Heart left ventricle (tissue), 16 donors: ENCODE measurements at regions not wholly inside any gene's neighbourhood (a gene's known extent, or its start where the extent isn't known, plus 50 kb on each side); places are given as distances from the start of the nearest gene placed in this dataset.
A peak's percentile ranks its signal among the peaks of the same experiment; 100 is the strongest.

Source experiments
- ATAC-seq, 4 donors: fragments of 200-7000 bp; cut with Tn5 transposase; one replicate each; pipeline ENCODE4 v1.9.1; 2020 to 2022; ENCODE audit warnings: moderate library complexity in 4 of 4, mild to moderate bottlenecking in 3 of 4, moderate number of reproducible peaks in 1 of 4
- DNase-seq, 5 donors: peaks; one replicate each; pipeline ENCODE4 v3.0.0-alpha.2; 2020
- H3K27ac ChIP-seq, 12 donors: fragments of 200-600 bp; sonication (generic) in 4 of 12; one replicate each; pipeline versions ENCODE4 v1.5.0 to v1.8.0; 2016 to 2022; ENCODE audit warnings: mild to moderate bottlenecking in 2 of 12
- H3K27me3 ChIP-seq, 9 donors: fragments of 200-600 bp; sonication (generic) in 2 of 9; one replicate each; pipeline versions ENCODE4 v1.5.1 to v1.8.0; 2016 to 2022; ENCODE audit warnings: mild to moderate bottlenecking in 3 of 9
- H3K36me3 ChIP-seq, 9 donors: fragments of 200-600 bp; sonication (generic) in 2 of 9; one replicate each; pipeline versions ENCODE4 v1.5.0 to v1.8.0; 2018 to 2022; ENCODE audit warnings: mild to moderate bottlenecking in 2 of 9
- H3K4me1 ChIP-seq, 12 donors: fragments of 200-600 bp; sonication (generic) in 4 of 12; one replicate each; pipeline versions ENCODE4 v1.5.0 to v1.8.0; 2016 to 2022; ENCODE audit warnings: mild to moderate bottlenecking in 3 of 12
- H3K4me3 ChIP-seq, 12 donors: fragments of 200-600 bp; sonication (generic) in 4 of 12; one replicate each; pipeline versions ENCODE4 v1.5.0 to v1.8.0; 2017 to 2022; ENCODE audit warnings: mild to moderate bottlenecking in 9 of 12, moderate library complexity in 4 of 12
- H3K9me3 ChIP-seq, 12 donors: fragments of 200-600 bp; sonication (generic) in 4 of 12; one replicate each; pipeline versions ENCODE4 v1.5.0 to v1.8.0; 2016 to 2022; ENCODE audit warnings: mild to moderate bottlenecking in 1 of 12
- CTCF ChIP-seq, 12 donors: fragments of 200-600 bp; sonication (generic) in 4 of 12; IDR thresholded peaks; one replicate each; pipeline versions ENCODE4 v1.5.0 to v1.8.0; 2018 to 2022; ENCODE audit warnings: antibody characterized with exemption in 12 of 12, mild to moderate bottlenecking in 5 of 12
- POLR2A ChIP-seq, 2 donors: fragments of 450-650 bp; IDR thresholded peaks; one replicate each; pipeline ENCODE4 v1.6.1; 2017; ENCODE audit warnings: antibody characterized with exemption in 2 of 2, mild to moderate bottlenecking in 2 of 2, moderate library complexity in 2 of 2
- WGBS, 4 donors: extraction: QIAGEN DNeasy Blood & Tissue Kit in 2 of 4; methylation state at CpG; one replicate each; pipeline versions ENCODE4 v1.1.5 to v1.1.7; 2013 to 2018; 5-methylcytosine and 5-hydroxymethylcytosine counted together
- intact Hi-C, 10 donors: fragments of 100-400 bp; cut with DNase I; formaldehyde crosslinking; loops; one replicate each; pipeline versions ENCODE4 v1.11.1 to v1.14.2; 2022
- donor health status: ischemic (EF 13 %, LVEDD 7.1; RV severe dilation, severe dysfunction).
- donor health status: healthy with polysubstance abuse.
- donor health status: DM: no; HTN: yes; CAD: no.
- donor health status: DM: no; HTN: no; CAD: no.
- donor health status: ischemic (EF 25% LVEDD 6.9; RV normal size, moderate dysfunction).
- donor health status: ischemic (EF 25% LVEDD 5.7; RV mildly dilated, moderate dysfunction).
- donor health status: healthy.
- donor health status: DM: yes; HTN: yes; CAD: no.
- donor health status: ischemic (EF 35%, LVEDD 5.7; RV mildly dilated, moderate dysfunction).
- donor health status: nonischemic (EF 11% LVEDD 7.7; RV severe dilation, severe dysfunction).
- donor health status: DM: yes; HTN: yes; CAD: no.
- donor health status: PGD.
- donor health status: ischemic (EF 29% LVEDD 5.4; RV normal size, mild dysfunction).
- donor health status: nonischemic (EF 23%, LVEDD 6.1; RV moderate dilation, normal function).

- Histone ChIP-seq H3K9me3 (no peaks in the 10 kb centered on the region), H3K36me3 (no peaks in the 10 kb centered on the region), H3K27me3 (no peaks in the 10 kb centered on the region), H3K27ac (no peak overlapping the region), H3K4me3 (no peak overlapping the region), H3K4me1 (peaks cover 0 to 2% (median 0%) of the 10 kb centered on the region in 12 donors)
- TF ChIP-seq POLR2A (IDR thresholded peaks at IDR 0.05) (no peak), CTCF (IDR thresholded peaks at IDR 0.05) (no peak)
- ATAC-seq: no peak
- WGBS, 4 donors: 95 to 99% (median 98%) methylated on average over 6 of the region's 6 CpGs
- intact Hi-C loops: no loop called here
- no peak for DNase-seq
Measured at GRCh38 chr5:111653408-111653807, 103.6 kb downstream of the NREP start.

GRCh38 chr5:111649516-111649915, 107.5 kb downstream of the NREP start:
- intact Hi-C loops: no loop called here
- H3K4me1 ChIP-seq: no peaks in the 10 kb centered on the region
- ATAC-seq (no peak), DNase-seq (no peak)
- 83 to 92% (median 87%) methylated on average over 1 of the region's 1 CpG for WGBS, 4 donors
- H3K4me3 ChIP-seq: no peak overlapping the region
- no peaks in the 10 kb centered on the region for H3K27me3 ChIP-seq
- H3K27ac ChIP-seq: no peak overlapping the region
- no peaks in the 10 kb centered on the region for H3K36me3 ChIP-seq
- no peaks in the 10 kb centered on the region for H3K9me3 ChIP-seq
- TF ChIP-seq POLR2A (IDR thresholded peaks at IDR 0.05) (no peak), CTCF (IDR thresholded peaks at IDR 0.05) (no peak)

GRCh38 chr5:111645303-111645838, 111.6 kb downstream of the NREP start:
- H3K9me3 ChIP-seq: peaks cover 0 to under 1% (median 0%) of the 10 kb centered on the region in 12 donors
- intact Hi-C loops: no loop called here
- TF ChIP-seq CTCF (IDR thresholded peaks at IDR 0.05) (no peak), POLR2A (IDR thresholded peaks at IDR 0.05) (no peak)
- no peaks in the 10 kb centered on the region for H3K4me1 ChIP-seq
- no peaks in the 10 kb centered on the region for H3K27me3 ChIP-seq
- H3K36me3 ChIP-seq: no peaks in the 10 kb centered on the region
- no peak overlapping the region for H3K27ac ChIP-seq
- DNase-seq: no peak
- peak in 1 of 4 donors; percentile 50 for ATAC-seq
- no peak overlapping the region for H3K4me3 ChIP-seq
- 79 to 86% (median 82%) methylated on average over 6 of the region's 6 CpGs for WGBS, 4 donors

GRCh38 chr5:111643499-111643898, 113.5 kb downstream of the NREP start:
- TF ChIP-seq CTCF (IDR thresholded peaks at IDR 0.05) (no peak), POLR2A (IDR thresholded peaks at IDR 0.05) (no peak)
- WGBS, 4 donors: 83 to 90% (median 87%) methylated on average over 2 of the region's 2 CpGs
- no peak for ATAC-seq
- no peak overlapping the region for H3K4me3 ChIP-seq
- no peaks in the 10 kb centered on the region for H3K27me3 ChIP-seq
- intact Hi-C loops: no loop called here
- H3K4me1 ChIP-seq: no peaks in the 10 kb centered on the region
- H3K9me3 ChIP-seq: peaks cover 0 to 18% (median 5%) of the 10 kb centered on the region in 12 donors
- H3K27ac ChIP-seq: no peak overlapping the region
- no peak for DNase-seq
- H3K36me3 ChIP-seq: no peaks in the 10 kb centered on the region
